GM12878 (cell line): ENCODE measurements at regions not wholly inside any gene's neighbourhood (a gene's known extent, or its start where the extent isn't known, plus 50 kb on each side); places are given as distances from the start of the nearest gene placed in this dataset.

Source experiments
- ATAC-seq: fragments of 200-7000 bp; cut with Tn5 transposase; 3 replicates; pipeline ENCODE4 v1.9.1; 2020; ENCODE audit warnings: mild to moderate bottlenecking, moderate library complexity
- BruUV-seq: library from RNA; stranded (reverse); fragments of 400-500 nt; replicated peaks from 2 replicates; lab custom pipeline; 2021; lab: Mats Ljungman, UMichigan
- CTCF ChIA-PET: fragments of 300-600 bp; sonication (Branson Sonifier 250); formaldehyde crosslinking; extraction: SDS; loops from one replicate; lab custom pipeline; 2021; ENCODE audit warnings: inconsistent platforms; lab: Yijun Ruan, JAX
- POLR2A ChIA-PET: fragments of 350-600 bp; formaldehyde crosslinking; extraction: SDS; loops from one replicate; lab custom pipeline; 2021; ENCODE audit warnings: inconsistent platforms; lab: Charles Lee
- RAD21 ChIA-PET: fragments of 300-600 bp; sonication (Branson Sonifier 250); formaldehyde crosslinking; loops from one replicate; lab custom pipeline; 2023; ENCODE audit warnings: antibody characterized with exemption; ENCODE audit not compliant: unreplicated experiment; lab: Charles Lee
- SMC1A ChIA-PET: fragments of 300-600 bp; sonication (Branson Sonifier 250); formaldehyde crosslinking; loops from one replicate; lab custom pipeline; 2023; ENCODE audit not compliant: unreplicated experiment, uncharacterized antibody; lab: Charles Lee
- DNase-seq: peaks from one replicate; pipeline ENCODE4 v3.0.0-alpha.2; 2011; ENCODE audit warnings: low read depth, low spot score
- FAIRE-seq: peaks from 3 replicates; lab custom pipeline; 2011; peaks lifted over from hg19 to GRCh38; lab: Jason Lieb, UNC
- H2AFZ ChIP-seq: 2 replicates; pipeline ENCODE4 v1.6.0; 2011; ENCODE audit warnings: low read depth, low read length, control low read depth; ENCODE audit not compliant: control insufficient read depth
- H3K27ac ChIP-seq: 2 replicates; pipeline ENCODE4 v1.5.1; 2011; ENCODE audit warnings: control low read depth; ENCODE audit not compliant: control insufficient read depth, insufficient read depth
- H3K27me3 ChIP-seq, 2 experiments: replicated peaks in 1 of 2; 2 replicates each; pipeline versions ENCODE4 v1.6.0 to v1.6.1; 2011; ENCODE audit warnings: low read length in 1 of 2; ENCODE audit not compliant: control insufficient read depth in 2 of 2, insufficient read depth in 2 of 2
- H3K36me3 ChIP-seq, 2 experiments: 2 replicates each; pipeline ENCODE4 v1.5.1; 2011; ENCODE audit warnings: low read length in 1 of 2; ENCODE audit not compliant: control insufficient read depth in 2 of 2, insufficient read depth in 2 of 2
- H3K4me1 ChIP-seq: 2 replicates; pipeline ENCODE4 v1.6.1; 2011; ENCODE audit warnings: mild to moderate bottlenecking, low read length, moderate library complexity, mixed read lengths; ENCODE audit not compliant: control insufficient read depth, insufficient read depth
- H3K4me2 ChIP-seq: 2 replicates; pipeline ENCODE4 v1.6.0; 2011; ENCODE audit warnings: control low read depth; ENCODE audit not compliant: control insufficient read depth, insufficient read depth
- H3K4me3 ChIP-seq: fragments of 200-600 bp; sonication (generic); 2 replicates; pipeline ENCODE4 v1.5.1; 2016
- H3K79me2 ChIP-seq: 2 replicates; pipeline ENCODE4 v1.6.0; 2011; ENCODE audit warnings: low read length; ENCODE audit not compliant: control insufficient read depth, insufficient read depth
- H3K9ac ChIP-seq: 2 replicates; pipeline ENCODE4 v1.8.0; 2011; ENCODE audit warnings: low read length, control low read depth, mixed read lengths; ENCODE audit not compliant: control insufficient read depth, insufficient read depth
- H3K9me3 ChIP-seq: replicated peaks from 3 replicates; pipeline ENCODE4 v1.5.1; 2011; ENCODE audit warnings: mild to moderate bottlenecking, low read length; ENCODE audit not compliant: control insufficient read depth, insufficient read depth
- H4K20me1 ChIP-seq: 2 replicates; pipeline ENCODE4 v1.6.0; 2011; ENCODE audit not compliant: control insufficient read depth, insufficient read depth
- TAF1 ChIP-seq: IDR thresholded peaks from 2 replicates; pipeline ENCODE4 v1.6.1; 2011; ENCODE audit warnings: mild to moderate bottlenecking, low read depth, low read length, borderline replicate concordance
- ZBED1 ChIP-seq: IDR thresholded peaks from 2 replicates; pipeline ENCODE4 v1.6.1; 2016; ENCODE audit warnings: borderline replicate concordance
- WGBS: methylation state at CpG from one replicate; pipeline ENCODE4 v1.1.6; 2016; ENCODE audit warnings: low lambda C conversion rate; ENCODE audit not compliant: insufficient replicate concordance, insufficient coverage; ENCODE audit errors: missing lambda C conversion rate; 5-methylcytosine and 5-hydroxymethylcytosine counted together
- in situ Hi-C: fragments of 300-500 bp; cut with MboI; formaldehyde crosslinking; loops from 9 replicates; pipeline ENCODE4 v1.14.3; 2018; ENCODE audit warnings: mixed read lengths
- intact Hi-C: fragments of 100-400 bp; cut with micrococcal nuclease; formaldehyde crosslinking; loops from one replicate; pipeline ENCODE4 v1.14.2; 2022; ENCODE audit not compliant: unreplicated experiment
- TF ChIP-seq, protein P1 (sequence below): fragments of 450-650 bp; conservative IDR thresholded peaks from 2 replicates; pipeline ENCODE4 v1.6.1; 2017; ENCODE audit warnings: mild to moderate bottlenecking, moderate library complexity
- TF ChIP-seq, protein P2 (sequence below): fragments of 450-650 bp; formaldehyde crosslinking; IDR thresholded peaks from 2 replicates; pipeline ENCODE4 v1.4.0; 2022; ENCODE audit warnings: mild to moderate bottlenecking, moderate library complexity

DNA sequence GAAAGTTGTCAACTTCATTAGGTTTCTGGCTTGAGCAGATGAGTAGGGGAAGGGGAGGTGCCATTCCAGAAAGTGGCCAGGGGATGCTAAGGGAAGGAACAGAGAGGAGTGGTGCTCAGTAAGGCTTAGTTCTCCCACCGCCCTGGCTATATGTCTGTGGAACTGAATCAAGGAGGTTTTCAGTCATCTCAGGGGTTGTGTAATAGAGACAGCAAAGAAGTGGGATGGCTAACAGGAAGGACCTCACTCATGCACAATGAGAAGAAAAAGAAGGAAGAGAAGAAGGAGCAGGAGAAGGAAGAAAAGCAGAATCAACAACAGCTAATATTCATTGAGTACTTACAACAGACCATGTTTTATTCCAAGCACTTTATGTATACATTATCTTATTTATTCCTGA, 368.7 kb downstream of the MID1IP1 start:
- no peaks in the 10 kb centered on the region for H3K27me3 ChIP-seq
- ChIA-PET CTCF (interaction anchor here (0.8 to 1.8 kb wide), 8 partner anchors 10 to 514 kb away, joined by 3 to 12 read pairs (median 4); no protein-coding TSS in a partner anchor), POLR2A (interaction anchor here (0.9 to 2.3 kb wide), 2 partner anchors 10 to 26 kb away, joined by 4 to 15 read pairs; no protein-coding TSS in a partner anchor), SMC1A (interaction anchor here (0.5 to 4.4 kb wide), 7 partner anchors 10 to 496 kb away, joined by 3 to 36 read pairs (median 4); no protein-coding TSS in a partner anchor), RAD21 (interaction anchor here (1.4 to 3.8 kb wide), 4 partner anchors 10 to 71 kb away, joined by 5 to 28 read pairs (median 14); no protein-coding TSS in a partner anchor)
- in situ Hi-C loops (no loop called here), intact Hi-C loops (loop anchor here (1.0 kb wide), 1 partner anchor 26 kb away; no protein-coding TSS in a partner anchor)
- BruUV-seq: no TSS peak
- H3K36me3 ChIP-seq: no peaks in the 10 kb centered on the region
- H4K20me1 ChIP-seq: no peaks in the 10 kb centered on the region
- H3K4me1 ChIP-seq: peaks cover 6% of the 10 kb centered on the region; the same call in 1 of the 2 replicates
- H3K27ac ChIP-seq: no peak overlapping the region
- TF ChIP-seq, protein P1, sequence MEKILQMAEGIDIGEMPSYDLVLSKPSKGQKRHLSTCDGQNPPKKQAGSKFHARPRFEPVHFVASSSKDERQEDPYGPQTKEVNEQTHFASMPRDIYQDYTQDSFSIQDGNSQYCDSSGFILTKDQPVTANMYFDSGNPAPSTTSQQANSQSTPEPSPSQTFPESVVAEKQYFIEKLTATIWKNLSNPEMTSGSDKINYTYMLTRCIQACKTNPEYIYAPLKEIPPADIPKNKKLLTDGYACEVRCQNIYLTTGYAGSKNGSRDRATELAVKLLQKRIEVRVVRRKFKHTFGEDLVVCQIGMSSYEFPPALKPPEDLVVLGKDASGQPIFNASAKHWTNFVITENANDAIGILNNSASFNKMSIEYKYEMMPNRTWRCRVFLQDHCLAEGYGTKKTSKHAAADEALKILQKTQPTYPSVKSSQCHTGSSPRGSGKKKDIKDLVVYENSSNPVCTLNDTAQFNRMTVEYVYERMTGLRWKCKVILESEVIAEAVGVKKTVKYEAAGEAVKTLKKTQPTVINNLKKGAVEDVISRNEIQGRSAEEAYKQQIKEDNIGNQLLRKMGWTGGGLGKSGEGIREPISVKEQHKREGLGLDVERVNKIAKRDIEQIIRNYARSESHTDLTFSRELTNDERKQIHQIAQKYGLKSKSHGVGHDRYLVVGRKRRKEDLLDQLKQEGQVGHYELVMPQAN: no peak
- no peak for TF ChIP-seq ZBED1
- no peak for TF ChIP-seq TAF1
- TF ChIP-seq, protein P2, sequence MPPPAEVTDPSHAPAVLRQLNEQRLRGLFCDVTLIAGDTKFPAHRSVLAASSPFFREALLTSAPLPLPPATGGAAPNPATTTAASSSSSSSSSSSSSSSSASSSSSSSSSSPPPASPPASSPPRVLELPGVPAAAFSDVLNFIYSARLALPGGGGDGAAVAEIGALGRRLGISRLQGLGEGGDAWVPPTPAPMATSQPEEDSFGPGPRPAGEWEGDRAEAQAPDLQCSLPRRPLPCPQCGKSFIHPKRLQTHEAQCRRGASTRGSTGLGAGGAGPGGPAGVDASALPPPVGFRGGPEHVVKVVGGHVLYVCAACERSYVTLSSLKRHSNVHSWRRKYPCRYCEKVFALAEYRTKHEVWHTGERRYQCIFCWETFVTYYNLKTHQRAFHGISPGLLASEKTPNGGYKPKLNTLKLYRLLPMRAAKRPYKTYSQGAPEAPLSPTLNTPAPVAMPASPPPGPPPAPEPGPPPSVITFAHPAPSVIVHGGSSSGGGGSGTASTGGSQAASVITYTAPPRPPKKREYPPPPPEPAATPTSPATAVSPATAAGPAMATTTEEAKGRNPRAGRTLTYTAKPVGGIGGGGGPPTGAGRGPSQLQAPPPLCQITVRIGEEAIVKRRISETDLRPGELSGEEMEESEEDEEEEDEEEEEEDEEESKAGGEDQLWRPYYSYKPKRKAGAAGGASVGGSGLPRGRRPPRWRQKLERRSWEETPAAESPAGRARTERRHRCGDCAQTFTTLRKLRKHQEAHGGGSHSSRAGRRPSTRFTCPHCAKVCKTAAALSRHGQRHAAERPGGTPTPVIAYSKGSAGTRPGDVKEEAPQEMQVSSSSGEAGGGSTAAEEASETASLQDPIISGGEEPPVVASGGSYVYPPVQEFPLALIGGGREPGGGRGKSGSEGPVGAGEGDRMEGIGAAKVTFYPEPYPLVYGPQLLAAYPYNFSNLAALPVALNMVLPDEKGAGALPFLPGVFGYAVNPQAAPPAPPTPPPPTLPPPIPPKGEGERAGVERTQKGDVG (CRISPR knock-in tag): no peak
- 40% methylated on average over 1 of the region's 1 CpG for WGBS
- H2AFZ ChIP-seq: no peak overlapping the region
- no peak overlapping the region for H3K4me2 ChIP-seq
- no peaks in the 10 kb centered on the region; the same call in 2 of the 3 replicates for H3K9me3 ChIP-seq
- FAIRE-seq (no peak), DNase-seq (no peak), ATAC-seq (no peak)
- no peaks in the 10 kb centered on the region for H3K79me2 ChIP-seq
- H3K9ac ChIP-seq: no peak overlapping the region
- H3K4me3 ChIP-seq: no peak overlapping the region
